ENCODE measurements at regions not wholly inside any gene's neighbourhood (a gene's known extent, or its start where the extent isn't known, plus 50 kb on each side); places are given as distances from the start of the nearest gene placed in this dataset.

- TF ChIP-seq, protein P1, sequence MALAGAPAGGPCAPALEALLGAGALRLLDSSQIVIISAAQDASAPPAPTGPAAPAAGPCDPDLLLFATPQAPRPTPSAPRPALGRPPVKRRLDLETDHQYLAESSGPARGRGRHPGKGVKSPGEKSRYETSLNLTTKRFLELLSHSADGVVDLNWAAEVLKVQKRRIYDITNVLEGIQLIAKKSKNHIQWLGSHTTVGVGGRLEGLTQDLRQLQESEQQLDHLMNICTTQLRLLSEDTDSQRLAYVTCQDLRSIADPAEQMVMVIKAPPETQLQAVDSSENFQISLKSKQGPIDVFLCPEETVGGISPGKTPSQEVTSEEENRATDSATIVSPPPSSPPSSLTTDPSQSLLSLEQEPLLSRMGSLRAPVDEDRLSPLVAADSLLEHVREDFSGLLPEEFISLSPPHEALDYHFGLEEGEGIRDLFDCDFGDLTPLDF (CRISPR knock-in tag; IDR thresholded peaks at IDR 0.05), result no peak
- TF ChIP-seq, protein P2, sequence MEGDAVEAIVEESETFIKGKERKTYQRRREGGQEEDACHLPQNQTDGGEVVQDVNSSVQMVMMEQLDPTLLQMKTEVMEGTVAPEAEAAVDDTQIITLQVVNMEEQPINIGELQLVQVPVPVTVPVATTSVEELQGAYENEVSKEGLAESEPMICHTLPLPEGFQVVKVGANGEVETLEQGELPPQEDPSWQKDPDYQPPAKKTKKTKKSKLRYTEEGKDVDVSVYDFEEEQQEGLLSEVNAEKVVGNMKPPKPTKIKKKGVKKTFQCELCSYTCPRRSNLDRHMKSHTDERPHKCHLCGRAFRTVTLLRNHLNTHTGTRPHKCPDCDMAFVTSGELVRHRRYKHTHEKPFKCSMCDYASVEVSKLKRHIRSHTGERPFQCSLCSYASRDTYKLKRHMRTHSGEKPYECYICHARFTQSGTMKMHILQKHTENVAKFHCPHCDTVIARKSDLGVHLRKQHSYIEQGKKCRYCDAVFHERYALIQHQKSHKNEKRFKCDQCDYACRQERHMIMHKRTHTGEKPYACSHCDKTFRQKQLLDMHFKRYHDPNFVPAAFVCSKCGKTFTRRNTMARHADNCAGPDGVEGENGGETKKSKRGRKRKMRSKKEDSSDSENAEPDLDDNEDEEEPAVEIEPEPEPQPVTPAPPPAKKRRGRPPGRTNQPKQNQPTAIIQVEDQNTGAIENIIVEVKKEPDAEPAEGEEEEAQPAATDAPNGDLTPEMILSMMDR (CRISPR knock-in tag; IDR thresholded peaks at IDR 0.05), result no peak
- TF ChIP-seq SP1 (IDR thresholded peaks at IDR 0.05) (no peak), SP1 (CRISPR knock-in tag; IDR thresholded peaks at IDR 0.05) (no peak), NONO (IDR thresholded peaks at IDR 0.05) (no peak), NONO (CRISPR knock-in tag; conservative IDR thresholded peaks at IDR 0.05) (no peak), ZNF879 (CRISPR knock-in tag; IDR thresholded peaks at IDR 0.05) (no peak), NFRKB (IDR thresholded peaks at IDR 0.05) (no peak), ZNF207 (IDR thresholded peaks at IDR 0.05; ENCODE audit: borderline replicate concordance) (no peak)
Observed at GRCh38 chr5:9977070-9977469, 272.6 kb downstream of the ATPSCKMT start.
